Ascending aorta (tissue), 2 donors: ENCODE measurements at regions not wholly inside any gene's neighbourhood (a gene's known extent, or its start where the extent isn't known, plus 50 kb on each side); places are given as distances from the start of the nearest gene placed in this dataset.

Experiments
- DNase-seq, 2 donors: peaks; one replicate each; pipeline ENCODE4 v3.0.0-alpha.2; 2019; ENCODE audit warnings: low spot score in 2 of 2
- H3K27ac ChIP-seq, 2 donors: fragments of 200-600 bp; sonication (generic); one replicate each; pipeline ENCODE4 v1.5.1; 2016 to 2017; ENCODE audit warnings: mild to moderate bottlenecking in 1 of 2
- H3K27me3 ChIP-seq: fragments of 200-600 bp; sonication (generic); one replicate; pipeline ENCODE4 v1.5.1; 2017
- H3K36me3 ChIP-seq, 2 donors: fragments of 200-600 bp; sonication (generic); one replicate each; pipeline ENCODE4 v1.5.1; 2016
- H3K4me1 ChIP-seq, 2 donors: fragments of 200-600 bp; sonication (generic); one replicate each; pipeline ENCODE4 v1.5.1; 2016 to 2017; ENCODE audit warnings: mild to moderate bottlenecking in 1 of 2
- H3K4me3 ChIP-seq, 2 donors: fragments of 200-600 bp; sonication (generic); one replicate each; pipeline ENCODE4 v1.5.1; 2016 to 2017; ENCODE audit warnings: mild to moderate bottlenecking in 1 of 2
- H3K9me3 ChIP-seq, 2 donors: fragments of 200-600 bp; sonication (generic); one replicate each; pipeline ENCODE4 v1.5.1; 2016
- CTCF ChIP-seq, 3 experiments: fragments of 200-600 bp in 2 of 3; fragments of 450-650 bp in 1 of 3; sonication (generic) in 2 of 3; IDR thresholded peaks; one replicate each; pipeline ENCODE4 v1.5.1; 2016 to 2019; ENCODE audit warnings: antibody characterized with exemption in 3 of 3, mild to moderate bottlenecking in 1 of 3, moderate library complexity in 1 of 3
- intact Hi-C: fragments of 100-400 bp; cut with DNase I; formaldehyde crosslinking; loops from one replicate; pipeline ENCODE4 v1.15.1; 2023

GRCh38 chr1:168861421-168862004 lies 132.5 kb upstream of the DPT start:
- Histone ChIP-seq H3K27me3 (no peaks in the 10 kb centered on the region), H3K27ac (no peak overlapping the region), H3K9me3 (no peaks in the 10 kb centered on the region), H3K4me3 (no peak overlapping the region), H3K4me1 (no peaks in the 10 kb centered on the region), H3K36me3 (no peaks in the 10 kb centered on the region)
- intact Hi-C loops: no loop called here
- DNase-seq: no peak
- no peak for TF ChIP-seq CTCF (IDR thresholded peaks at IDR 0.05)

GRCh38 chr1:168863772-168864171 lies 134.8 kb upstream of the DPT start:
- DNase-seq: no peak
- TF ChIP-seq CTCF (IDR thresholded peaks at IDR 0.05): no peak
- Histone ChIP-seq H3K27me3 (no peaks in the 10 kb centered on the region), H3K36me3 (no peaks in the 10 kb centered on the region), H3K4me1 (no peaks in the 10 kb centered on the region), H3K27ac (peak overlapping the region in 1 of 2 donors; percentile 64), H3K9me3 (no peaks in the 10 kb centered on the region), H3K4me3 (no peak overlapping the region)
- intact Hi-C loops: no loop called here

GRCh38 chr1:168864266-168864665 lies 135.3 kb upstream of the DPT start:
- H3K27me3 ChIP-seq: no peaks in the 10 kb centered on the region
- no peaks in the 10 kb centered on the region for H3K36me3 ChIP-seq
- intact Hi-C loops: no loop called here
- no peak overlapping the region for H3K4me3 ChIP-seq
- no peak for TF ChIP-seq CTCF (IDR thresholded peaks at IDR 0.05)
- H3K27ac ChIP-seq: peak overlapping the region in 1 of 2 donors; percentile 64
- no peaks in the 10 kb centered on the region for H3K4me1 ChIP-seq
- no peaks in the 10 kb centered on the region for H3K9me3 ChIP-seq
- no peak for DNase-seq

GRCh38 chr1:168865850-168866620 lies 137.0 kb upstream of the DPT start:
- H3K27ac ChIP-seq: no peak overlapping the region
- H3K9me3 ChIP-seq: no peaks in the 10 kb centered on the region
- TF ChIP-seq CTCF (IDR thresholded peaks at IDR 0.05): no peak
- H3K4me3 ChIP-seq: no peak overlapping the region
- DNase-seq: no peak
- no peaks in the 10 kb centered on the region for H3K27me3 ChIP-seq
- H3K36me3 ChIP-seq: no peaks in the 10 kb centered on the region
- intact Hi-C loops: no loop called here
- H3K4me1 ChIP-seq: no peaks in the 10 kb centered on the region

DNA sequence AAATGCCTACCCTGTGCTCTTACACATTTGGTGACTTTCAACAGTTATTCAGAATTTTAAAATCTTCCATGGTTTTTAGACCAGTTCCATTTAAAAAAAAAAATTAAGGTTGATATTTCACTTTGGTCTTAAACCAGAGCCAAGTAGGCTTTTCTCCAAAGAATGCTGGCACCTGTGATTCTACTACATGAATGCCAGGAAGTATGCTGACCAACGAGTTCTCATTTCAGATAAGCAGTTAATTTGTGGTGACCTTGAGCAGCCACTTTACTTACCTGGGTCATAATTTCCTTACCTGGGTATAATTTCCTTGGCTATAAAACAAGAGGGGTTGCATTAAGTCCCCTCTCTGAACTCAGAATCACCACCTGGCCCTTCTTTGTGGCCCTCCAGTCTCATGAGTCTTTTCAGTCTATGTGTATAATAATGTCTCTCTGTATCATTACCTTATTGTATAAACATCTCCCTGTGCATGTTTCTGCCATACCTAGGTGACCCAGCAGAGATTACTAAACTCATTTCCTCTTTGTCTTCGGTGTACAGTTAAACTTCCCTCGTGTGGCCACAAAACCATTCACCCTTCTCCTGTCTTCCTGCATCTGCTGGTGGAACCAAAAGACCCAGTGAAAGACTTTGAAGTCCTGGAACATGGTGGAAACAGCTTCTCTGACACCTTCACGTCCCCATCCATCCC lies 139.1 kb upstream of the DPT start:
- no peak for TF ChIP-seq CTCF (IDR thresholded peaks at IDR 0.05)
- H3K4me1 ChIP-seq: no peaks in the 10 kb centered on the region
- no peaks in the 10 kb centered on the region for H3K36me3 ChIP-seq
- no peaks in the 10 kb centered on the region for H3K9me3 ChIP-seq
- H3K4me3 ChIP-seq: no peak overlapping the region
- no peak overlapping the region for H3K27ac ChIP-seq
- DNase-seq: no peak
- intact Hi-C loops: no loop called here
- H3K27me3 ChIP-seq: no peaks in the 10 kb centered on the region
